ENCODE measurements at regions not wholly inside any gene's neighbourhood (a gene's known extent, or its start where the extent isn't known, plus 50 kb on each side); places are given as distances from the start of the nearest gene placed in this dataset.

GRCh38 chr1:101496109-101496508, 259.3 kb downstream of the S1PR1 start:
- no peak for TF ChIP-seq EZH2 (IDR thresholded peaks at IDR 0.05)
- TF ChIP-seq, protein P1, sequence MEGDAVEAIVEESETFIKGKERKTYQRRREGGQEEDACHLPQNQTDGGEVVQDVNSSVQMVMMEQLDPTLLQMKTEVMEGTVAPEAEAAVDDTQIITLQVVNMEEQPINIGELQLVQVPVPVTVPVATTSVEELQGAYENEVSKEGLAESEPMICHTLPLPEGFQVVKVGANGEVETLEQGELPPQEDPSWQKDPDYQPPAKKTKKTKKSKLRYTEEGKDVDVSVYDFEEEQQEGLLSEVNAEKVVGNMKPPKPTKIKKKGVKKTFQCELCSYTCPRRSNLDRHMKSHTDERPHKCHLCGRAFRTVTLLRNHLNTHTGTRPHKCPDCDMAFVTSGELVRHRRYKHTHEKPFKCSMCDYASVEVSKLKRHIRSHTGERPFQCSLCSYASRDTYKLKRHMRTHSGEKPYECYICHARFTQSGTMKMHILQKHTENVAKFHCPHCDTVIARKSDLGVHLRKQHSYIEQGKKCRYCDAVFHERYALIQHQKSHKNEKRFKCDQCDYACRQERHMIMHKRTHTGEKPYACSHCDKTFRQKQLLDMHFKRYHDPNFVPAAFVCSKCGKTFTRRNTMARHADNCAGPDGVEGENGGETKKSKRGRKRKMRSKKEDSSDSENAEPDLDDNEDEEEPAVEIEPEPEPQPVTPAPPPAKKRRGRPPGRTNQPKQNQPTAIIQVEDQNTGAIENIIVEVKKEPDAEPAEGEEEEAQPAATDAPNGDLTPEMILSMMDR (IDR thresholded peaks at IDR 0.05) = no peak

All from neural progenitor cell (in vitro differentiated cells).